Prostate gland (tissue), 2 donors: ENCODE measurements at regions not wholly inside any gene's neighbourhood (a gene's known extent, or its start where the extent isn't known, plus 50 kb on each side); places are given as distances from the start of the nearest gene placed in this dataset.

Source experiments
- DNase-seq: peaks from one replicate; pipeline ENCODE4 v3.0.0-alpha.2; 2019; ENCODE audit warnings: low spot score
- H3K27ac ChIP-seq, 2 donors: fragments of 200-600 bp; sonication (generic); 2 replicates each; pipeline ENCODE4 v1.5.1; 2017 to 2019
- H3K27me3 ChIP-seq: fragments of 200-600 bp; sonication (generic); replicated peaks from 2 replicates; pipeline ENCODE4 v1.5.1; 2019; ENCODE audit not compliant: insufficient read depth
- H3K36me3 ChIP-seq, 2 donors: fragments of 200-600 bp; sonication (generic); 1 replicate in 1 of 2; 2 replicates in 1 of 2; pipeline versions ENCODE4 v1.5.1 to v1.8.1; 2017 to 2019
- H3K4me1 ChIP-seq: fragments of 200-600 bp; sonication (generic); replicated peaks from 2 replicates; pipeline ENCODE4 v1.5.1; 2019
- H3K4me3 ChIP-seq, 2 donors: fragments of 200-600 bp; sonication (generic); 2 replicates each; pipeline ENCODE4 v1.5.1; 2017 to 2019
- H3K9me3 ChIP-seq: fragments of 200-600 bp; sonication (generic); 2 replicates; pipeline ENCODE4 v1.5.1; 2017
- CTCF ChIP-seq, 4 experiments: fragments of 200-600 bp in 2 of 4; fragments of 450-650 bp in 2 of 4; sonication (generic) in 2 of 4; IDR thresholded peaks; 1 replicate in 3 of 4; 2 replicates in 1 of 4; pipeline ENCODE4 v1.5.1; 2016 to 2019; ENCODE audit warnings: antibody characterized with exemption in 4 of 4, mild to moderate bottlenecking in 2 of 4, moderate library complexity in 2 of 4
- POLR2A ChIP-seq: fragments of 450-650 bp; IDR thresholded peaks from one replicate; pipeline ENCODE4 v1.6.1; 2016; ENCODE audit warnings: antibody characterized with exemption, mild to moderate bottlenecking
- POLR2AphosphoS5 ChIP-seq: sonication (generic); formaldehyde crosslinking; IDR thresholded peaks from one replicate; pipeline ENCODE4 v1.6.1; 2017; ENCODE audit warnings: antibody characterized with exemption
- WGBS: methylation state at CpG from one replicate; pipeline ENCODE4 v1.1.5; 2018; 5-methylcytosine and 5-hydroxymethylcytosine counted together
- intact Hi-C: fragments of 100-400 bp; cut with DNase I; formaldehyde crosslinking; loops from one replicate; pipeline ENCODE4 v1.14.2; 2022

GRCh38 chr12:67884596-67884995, 104.7 kb upstream of the IFNG-AS1 start:
- WGBS, result 30% methylated on average over 2 of the region's 2 CpGs
- H3K27ac ChIP-seq, result no peak overlapping the region
- no peaks in the 10 kb centered on the region for H3K27me3 ChIP-seq
- no peaks in the 10 kb centered on the region for H3K9me3 ChIP-seq
- H3K4me3 ChIP-seq, result no peak overlapping the region
- no peaks in the 10 kb centered on the region for H3K36me3 ChIP-seq
- intact Hi-C loops, result no loop called here
- no peaks in the 10 kb centered on the region for H3K4me1 ChIP-seq
- TF ChIP-seq CTCF (IDR thresholded peaks at IDR 0.05) (no peak), POLR2AphosphoS5 (no peak), POLR2A (no peak)
- DNase-seq, result no peak

GRCh38 chr12:67885375-67886169, 103.7 kb upstream of the IFNG-AS1 start:
- no peak for DNase-seq
- intact Hi-C loops, result no loop called here
- Histone ChIP-seq H3K36me3 (no peaks in the 10 kb centered on the region), H3K4me1 (no peaks in the 10 kb centered on the region), H3K27ac (no peak overlapping the region), H3K27me3 (no peaks in the 10 kb centered on the region), H3K4me3 (no peak overlapping the region), H3K9me3 (no peaks in the 10 kb centered on the region)
- WGBS, result 36% methylated on average over 7 of the region's 7 CpGs
- TF ChIP-seq CTCF (IDR thresholded peaks at IDR 0.05), result no peak
- TF ChIP-seq POLR2A, result no peak
- no peak for TF ChIP-seq POLR2AphosphoS5

- H3K9me3 ChIP-seq, result no peaks in the 10 kb centered on the region
- DNase-seq, result no peak
- no peak for TF ChIP-seq POLR2A
- TF ChIP-seq CTCF (IDR thresholded peaks at IDR 0.05), result no peak
- TF ChIP-seq POLR2AphosphoS5, result no peak
- intact Hi-C loops, result no loop called here
- H3K27me3 ChIP-seq, result no peaks in the 10 kb centered on the region
- H3K4me1 ChIP-seq, result no peaks in the 10 kb centered on the region
- no peak overlapping the region for H3K27ac ChIP-seq
- no peak overlapping the region for H3K4me3 ChIP-seq
- H3K36me3 ChIP-seq, result no peaks in the 10 kb centered on the region
These were observed 102.2 kb upstream of the IFNG-AS1 start for GRCh38 chr12:67887065-67887464.

GRCh38 chr12:67889931-67890330, 99.3 kb upstream of the IFNG-AS1 start:
- no peak overlapping the region for H3K4me3 ChIP-seq
- DNase-seq, result no peak
- H3K9me3 ChIP-seq, result no peaks in the 10 kb centered on the region
- 100% methylated on average over 2 of the region's 2 CpGs for WGBS
- H3K36me3 ChIP-seq, result no peaks in the 10 kb centered on the region
- no peaks in the 10 kb centered on the region for H3K27me3 ChIP-seq
- H3K27ac ChIP-seq, result no peak overlapping the region
- no peaks in the 10 kb centered on the region for H3K4me1 ChIP-seq
- TF ChIP-seq POLR2AphosphoS5 (no peak), CTCF (IDR thresholded peaks at IDR 0.05) (no peak), POLR2A (no peak)
- intact Hi-C loops, result no loop called here

GRCh38 chr12:67890726-67891258, 98.5 kb upstream of the IFNG-AS1 start:
- intact Hi-C loops, result no loop called here

More at GRCh38 chr12:67890726-67891258, 98.5 kb upstream of the IFNG-AS1 start:
- no peak for DNase-seq
- Histone ChIP-seq H3K4me3 (no peak overlapping the region), H3K36me3 (no peaks in the 10 kb centered on the region), H3K27ac (no peak overlapping the region), H3K9me3 (no peaks in the 10 kb centered on the region), H3K27me3 (no peaks in the 10 kb centered on the region), H3K4me1 (no peaks in the 10 kb centered on the region)
- 78% methylated on average over 4 of the region's 4 CpGs for WGBS
- TF ChIP-seq POLR2A, result no peak
- TF ChIP-seq POLR2AphosphoS5, result no peak
- no peak for TF ChIP-seq CTCF (IDR thresholded peaks at IDR 0.05)
